ENCODE measurements at regions not wholly inside any gene's neighbourhood (a gene's known extent, or its start where the extent isn't known, plus 50 kb on each side); places are given as distances from the start of the nearest gene placed in this dataset.

DNA sequence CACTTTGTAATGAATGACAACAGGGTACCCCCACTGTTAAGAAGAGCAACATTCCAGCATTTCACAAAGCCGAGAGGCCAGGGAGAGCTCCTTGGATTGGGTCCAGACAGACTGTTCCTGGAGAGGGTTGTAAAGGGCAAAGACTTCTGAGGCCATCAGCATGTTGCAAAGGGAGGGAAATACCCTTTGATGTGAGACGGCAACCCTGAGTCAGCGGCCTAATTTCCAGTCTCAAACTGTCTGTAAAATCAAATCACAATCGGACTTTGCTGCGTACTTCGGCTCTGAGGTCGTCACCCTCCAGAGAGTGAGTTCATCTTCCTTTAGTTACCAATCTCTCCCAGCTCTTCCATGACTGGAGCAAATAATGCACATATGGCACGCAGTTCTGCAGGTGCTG lies 101.0 kb upstream of the DTNBP1 start:
- Histone ChIP-seq H3K27me3 (ENCODE audit: control insufficient read depth in 1 of 2, insufficient read depth in 2 of 2, low read length in 2 of 2) (no peaks in the 10 kb centered on the region), H3K4me3 (ENCODE audit: low read depth in 1 of 2, low read length in 2 of 2) (no peak overlapping the region), H3K9me3 (ENCODE audit: control insufficient read depth in 2 of 2, insufficient read depth in 1 of 2, low read depth in 1 of 2, low read length in 1 of 2) (no peaks in the 10 kb centered on the region), H3K36me3 (ENCODE audit: control insufficient read depth in 2 of 2, insufficient read depth in 2 of 2, low read length in 1 of 2) (no peaks in the 10 kb centered on the region), H3K4me1 (ENCODE audit: control insufficient read depth in 2 of 2, insufficient read depth in 2 of 2, low read length in 1 of 2) (no peaks in the 10 kb centered on the region), H3K27ac (ENCODE audit: low read depth in 2 of 2, low read length in 1 of 2) (no peak overlapping the region)
- 28 to 34% methylated on average over 8 of the region's 8 CpGs for WGBS, 2 donors

GRCh38 chr6:15763364-15763763 lies 100.5 kb upstream of the DTNBP1 start:
- Histone ChIP-seq H3K9me3 (ENCODE audit: control insufficient read depth in 2 of 2, insufficient read depth in 1 of 2, low read depth in 1 of 2, low read length in 1 of 2) (no peaks in the 10 kb centered on the region), H3K36me3 (ENCODE audit: control insufficient read depth in 2 of 2, insufficient read depth in 2 of 2, low read length in 1 of 2) (no peaks in the 10 kb centered on the region), H3K27me3 (ENCODE audit: control insufficient read depth in 1 of 2, insufficient read depth in 2 of 2, low read length in 2 of 2) (no peaks in the 10 kb centered on the region), H3K27ac (ENCODE audit: low read depth in 2 of 2, low read length in 1 of 2) (no peak overlapping the region), H3K4me3 (ENCODE audit: low read depth in 1 of 2, low read length in 2 of 2) (no peak overlapping the region), H3K4me1 (ENCODE audit: control insufficient read depth in 2 of 2, insufficient read depth in 2 of 2, low read length in 1 of 2) (no peaks in the 10 kb centered on the region)
- 77 to 80% methylated on average over 3 of the region's 3 CpGs for WGBS, 2 donors

DNA sequence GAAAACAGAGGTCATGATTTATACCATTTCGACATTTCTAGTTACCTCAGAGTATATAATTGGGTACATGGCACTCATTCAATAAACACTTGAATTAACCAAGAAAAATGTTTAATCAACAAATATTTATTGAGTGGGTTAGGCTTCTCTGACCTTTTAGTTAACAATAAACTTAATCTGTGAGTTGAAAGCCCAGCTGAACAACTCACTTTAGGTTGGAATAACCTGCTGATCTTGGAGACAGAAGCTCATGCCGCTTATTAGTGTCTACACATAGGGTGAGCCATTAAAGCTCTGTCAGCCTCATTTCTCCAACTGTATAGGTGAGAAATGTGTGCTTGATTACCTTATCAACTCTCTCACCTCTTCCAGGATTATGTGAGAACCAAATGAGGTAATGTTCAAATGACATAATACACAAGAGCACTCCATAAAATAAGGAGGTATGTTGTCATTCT lies 98.2 kb upstream of the DTNBP1 start:
- no peak overlapping the region for H3K27ac ChIP-seq (ENCODE audit: low read depth in 2 of 2, low read length in 1 of 2)
- WGBS, 2 donors = 54 to 87% methylated on average over 2 of the region's 2 CpGs
- H3K9me3 ChIP-seq (ENCODE audit: control insufficient read depth in 2 of 2, insufficient read depth in 1 of 2, low read depth in 1 of 2, low read length in 1 of 2) = no peaks in the 10 kb centered on the region
- no peaks in the 10 kb centered on the region for H3K36me3 ChIP-seq (ENCODE audit: control insufficient read depth in 2 of 2, insufficient read depth in 2 of 2, low read length in 1 of 2)
- H3K27me3 ChIP-seq (ENCODE audit: control insufficient read depth in 1 of 2, insufficient read depth in 2 of 2, low read length in 2 of 2) = no peaks in the 10 kb centered on the region
- no peak overlapping the region for H3K4me3 ChIP-seq (ENCODE audit: low read depth in 1 of 2, low read length in 2 of 2)
- no peaks in the 10 kb centered on the region for H3K4me1 ChIP-seq (ENCODE audit: control insufficient read depth in 2 of 2, insufficient read depth in 2 of 2, low read length in 1 of 2)

GRCh38 chr6:15758631-15759215 lies 95.9 kb upstream of the DTNBP1 start:
- H3K36me3 ChIP-seq (ENCODE audit: control insufficient read depth in 2 of 2, insufficient read depth in 2 of 2, low read length in 1 of 2) = no peaks in the 10 kb centered on the region
- H3K9me3 ChIP-seq (ENCODE audit: control insufficient read depth in 2 of 2, insufficient read depth in 1 of 2, low read depth in 1 of 2, low read length in 1 of 2) = no peaks in the 10 kb centered on the region
- H3K4me3 ChIP-seq (ENCODE audit: low read depth in 1 of 2, low read length in 2 of 2) = no peak overlapping the region
- H3K4me1 ChIP-seq (ENCODE audit: control insufficient read depth in 2 of 2, insufficient read depth in 2 of 2, low read length in 1 of 2) = peaks cover 0 to 4% of the 10 kb centered on the region in 2 donors
- no peaks in the 10 kb centered on the region for H3K27me3 ChIP-seq (ENCODE audit: control insufficient read depth in 1 of 2, insufficient read depth in 2 of 2, low read length in 2 of 2)
- no peak overlapping the region for H3K27ac ChIP-seq (ENCODE audit: low read depth in 2 of 2, low read length in 1 of 2)
- 97 to 98% methylated on average over 36 of the region's 36 CpGs for WGBS, 2 donors

- Histone ChIP-seq H3K27ac (ENCODE audit: low read depth in 2 of 2, low read length in 1 of 2) (no peak overlapping the region), H3K9me3 (ENCODE audit: control insufficient read depth in 2 of 2, insufficient read depth in 1 of 2, low read depth in 1 of 2, low read length in 1 of 2) (no peaks in the 10 kb centered on the region), H3K4me3 (ENCODE audit: low read depth in 1 of 2, low read length in 2 of 2) (no peak overlapping the region), H3K4me1 (ENCODE audit: control insufficient read depth in 2 of 2, insufficient read depth in 2 of 2, low read length in 1 of 2) (peaks cover 0 to 4% of the 10 kb centered on the region in 2 donors), H3K36me3 (ENCODE audit: control insufficient read depth in 2 of 2, insufficient read depth in 2 of 2, low read length in 1 of 2) (no peaks in the 10 kb centered on the region), H3K27me3 (ENCODE audit: control insufficient read depth in 1 of 2, insufficient read depth in 2 of 2, low read length in 2 of 2) (no peaks in the 10 kb centered on the region)
- WGBS, 2 donors = 46 to 60% methylated on average over 6 of the region's 6 CpGs
These were observed 92.7 kb upstream of the DTNBP1 start for GRCh38 chr6:15755526-15755925.

GRCh38 chr6:15754706-15755079 lies 91.9 kb upstream of the DTNBP1 start:
- WGBS, 2 donors = 73 to 82% methylated on average over 9 of the region's 9 CpGs
- Histone ChIP-seq H3K27ac (ENCODE audit: low read depth in 2 of 2, low read length in 1 of 2) (no peak overlapping the region), H3K27me3 (ENCODE audit: control insufficient read depth in 1 of 2, insufficient read depth in 2 of 2, low read length in 2 of 2) (no peaks in the 10 kb centered on the region), H3K9me3 (ENCODE audit: control insufficient read depth in 2 of 2, insufficient read depth in 1 of 2, low read depth in 1 of 2, low read length in 1 of 2) (no peaks in the 10 kb centered on the region), H3K4me1 (ENCODE audit: control insufficient read depth in 2 of 2, insufficient read depth in 2 of 2, low read length in 1 of 2) (peaks cover 0 to 4% of the 10 kb centered on the region in 2 donors), H3K36me3 (ENCODE audit: control insufficient read depth in 2 of 2, insufficient read depth in 2 of 2, low read length in 1 of 2) (no peaks in the 10 kb centered on the region), H3K4me3 (ENCODE audit: low read depth in 1 of 2, low read length in 2 of 2) (no peak overlapping the region)

GRCh38 chr6:15754035-15754705 lies 91.3 kb upstream of the DTNBP1 start:
- H3K9me3 ChIP-seq (ENCODE audit: control insufficient read depth in 2 of 2, insufficient read depth in 1 of 2, low read depth in 1 of 2, low read length in 1 of 2) = no peaks in the 10 kb centered on the region
- H3K27me3 ChIP-seq (ENCODE audit: control insufficient read depth in 1 of 2, insufficient read depth in 2 of 2, low read length in 2 of 2) = no peaks in the 10 kb centered on the region
- H3K27ac ChIP-seq (ENCODE audit: low read depth in 2 of 2, low read length in 1 of 2) = no peak overlapping the region
- H3K4me3 ChIP-seq (ENCODE audit: low read depth in 1 of 2, low read length in 2 of 2) = no peak overlapping the region
- no peaks in the 10 kb centered on the region for H3K36me3 ChIP-seq (ENCODE audit: control insufficient read depth in 2 of 2, insufficient read depth in 2 of 2, low read length in 1 of 2)
- H3K4me1 ChIP-seq (ENCODE audit: control insufficient read depth in 2 of 2, insufficient read depth in 2 of 2, low read length in 1 of 2) = peaks cover 0 to 4% of the 10 kb centered on the region in 2 donors
- 69 to 71% methylated on average over 5 of the region's 5 CpGs for WGBS, 2 donors

DNA sequence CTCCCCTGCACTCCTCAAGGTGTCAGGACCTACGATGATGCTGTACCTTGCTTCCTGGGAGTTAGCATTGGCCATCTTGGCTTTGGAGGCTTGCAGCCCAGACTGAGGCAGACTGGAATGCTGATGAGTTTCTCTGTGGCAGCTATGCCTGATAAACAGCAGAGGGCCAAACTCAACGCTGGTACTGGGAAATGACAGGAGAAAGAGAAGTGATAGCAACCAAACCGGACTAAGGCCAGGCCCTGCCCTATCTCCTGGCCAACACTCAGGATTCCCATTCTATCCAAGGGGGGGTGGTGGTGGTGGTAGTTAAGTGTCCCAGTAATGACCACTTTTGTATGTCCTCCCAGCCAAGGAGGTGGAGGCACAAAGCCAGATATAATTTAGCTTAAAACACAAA lies 90.0 kb upstream of the DTNBP1 start:
- Histone ChIP-seq H3K9me3 (ENCODE audit: control insufficient read depth in 2 of 2, insufficient read depth in 1 of 2, low read depth in 1 of 2, low read length in 1 of 2) (no peaks in the 10 kb centered on the region), H3K27ac (ENCODE audit: low read depth in 2 of 2, low read length in 1 of 2) (no peak overlapping the region), H3K27me3 (ENCODE audit: control insufficient read depth in 1 of 2, insufficient read depth in 2 of 2, low read length in 2 of 2) (no peaks in the 10 kb centered on the region), H3K4me3 (ENCODE audit: low read depth in 1 of 2, low read length in 2 of 2) (no peak overlapping the region), H3K4me1 (ENCODE audit: control insufficient read depth in 2 of 2, insufficient read depth in 2 of 2, low read length in 1 of 2) (peaks cover 0 to 4% of the 10 kb centered on the region in 2 donors), H3K36me3 (ENCODE audit: control insufficient read depth in 2 of 2, insufficient read depth in 2 of 2, low read length in 1 of 2) (no peaks in the 10 kb centered on the region)
- 82 to 84% methylated on average over 3 of the region's 3 CpGs for WGBS, 2 donors

DNA sequence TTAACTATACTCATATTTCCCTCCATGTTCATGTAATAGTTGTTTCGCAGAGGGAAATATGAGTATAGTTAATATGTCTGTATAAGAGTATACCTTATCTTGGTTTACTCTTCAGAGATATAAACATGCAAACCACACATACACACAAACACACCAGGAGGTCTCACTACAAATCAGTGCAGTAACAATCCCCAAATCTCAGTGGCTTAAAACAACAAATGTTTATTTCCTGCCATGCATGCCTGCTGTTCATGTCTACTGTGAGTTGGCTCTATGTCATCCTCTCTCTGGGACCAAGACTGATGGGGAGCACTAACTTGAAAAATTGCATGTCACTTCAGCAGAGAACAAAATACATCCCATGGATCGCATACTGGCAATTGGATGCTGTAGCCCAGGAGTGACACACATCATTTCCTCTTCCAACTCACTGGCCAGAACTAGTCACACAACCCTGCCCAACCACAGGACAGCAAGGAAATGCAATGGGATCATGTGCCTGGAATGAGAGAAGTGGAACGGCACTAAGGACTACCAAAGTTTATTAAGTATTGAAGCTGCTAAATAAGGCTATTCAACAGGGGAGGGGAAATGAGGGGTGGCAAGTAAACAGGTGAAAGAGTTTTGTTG lies 89.0 kb upstream of the DTNBP1 start:
- no peaks in the 10 kb centered on the region for H3K9me3 ChIP-seq (ENCODE audit: control insufficient read depth in 2 of 2, insufficient read depth in 1 of 2, low read depth in 1 of 2, low read length in 1 of 2)
- no peak overlapping the region for H3K27ac ChIP-seq (ENCODE audit: low read depth in 2 of 2, low read length in 1 of 2)
- H3K36me3 ChIP-seq (ENCODE audit: control insufficient read depth in 2 of 2, insufficient read depth in 2 of 2, low read length in 1 of 2) = no peaks in the 10 kb centered on the region
- peaks cover 0 to 4% of the 10 kb centered on the region in 2 donors for H3K4me1 ChIP-seq (ENCODE audit: control insufficient read depth in 2 of 2, insufficient read depth in 2 of 2, low read length in 1 of 2)
- 68 to 84% methylated on average over 3 of the region's 3 CpGs for WGBS, 2 donors
- H3K4me3 ChIP-seq (ENCODE audit: low read depth in 1 of 2, low read length in 2 of 2) = no peak overlapping the region
- H3K27me3 ChIP-seq (ENCODE audit: control insufficient read depth in 1 of 2, insufficient read depth in 2 of 2, low read length in 2 of 2) = no peaks in the 10 kb centered on the region

- H3K4me3 ChIP-seq (ENCODE audit: low read depth in 1 of 2, low read length in 2 of 2) = no peak overlapping the region
- 90 to 92% methylated on average over 4 of the region's 4 CpGs for WGBS, 2 donors
- no peaks in the 10 kb centered on the region for H3K4me1 ChIP-seq (ENCODE audit: control insufficient read depth in 2 of 2, insufficient read depth in 2 of 2, low read length in 1 of 2)
- H3K27me3 ChIP-seq (ENCODE audit: control insufficient read depth in 1 of 2, insufficient read depth in 2 of 2, low read length in 2 of 2) = no peaks in the 10 kb centered on the region
- H3K36me3 ChIP-seq (ENCODE audit: control insufficient read depth in 2 of 2, insufficient read depth in 2 of 2, low read length in 1 of 2) = no peaks in the 10 kb centered on the region
- peaks cover 0 to 2% of the 10 kb centered on the region in 2 donors for H3K9me3 ChIP-seq (ENCODE audit: control insufficient read depth in 2 of 2, insufficient read depth in 1 of 2, low read depth in 1 of 2, low read length in 1 of 2)
- H3K27ac ChIP-seq (ENCODE audit: low read depth in 2 of 2, low read length in 1 of 2) = no peak overlapping the region
These were observed 85.5 kb upstream of the DTNBP1 start for GRCh38 chr6:15748341-15748740.
